Fibroblast of villous mesenchyme (primary cell): ENCODE measurements at regions not wholly inside any gene's neighbourhood (a gene's known extent, or its start where the extent isn't known, plus 50 kb on each side); places are given as distances from the start of the nearest gene placed in this dataset.
A peak's percentile ranks its signal among the peaks of the same experiment; 100 is the strongest.
"Not testable (repeated sequence)": the region's sequence is repeated elsewhere in the genome, so short reads cannot be mapped to it uniquely, and the experiment has no call there.

ENCODE experiments used
- DNase-seq: peaks from one replicate; pipeline ENCODE4 v3.0.0-alpha.2; 2010; ENCODE audit warnings: low read depth
- H3K4me3 ChIP-seq: 2 replicates; pipeline ENCODE4 v1.5.1; 2011; ENCODE audit warnings: low read depth, mild to moderate bottlenecking, low read length
- CTCF ChIP-seq: IDR thresholded peaks from 2 replicates; pipeline ENCODE4 v1.5.1; 2012; ENCODE audit warnings: low read depth, mild to moderate bottlenecking, low read length; ENCODE audit not compliant: insufficient read depth

GRCh38 chr10:2543974-2544373 lies 523.4 kb upstream of the PFKP start:
- H3K4me3 ChIP-seq = no peak overlapping the region
- TF ChIP-seq CTCF = no peak

GRCh38 chr10:2543142-2543886 lies 524.0 kb upstream of the PFKP start:
- no peak for TF ChIP-seq CTCF
- H3K4me3 ChIP-seq = no peak overlapping the region
- DNase-seq = no peak

More at GRCh38 chr10:2543974-2544373, 523.4 kb upstream of the PFKP start:
- DNase-seq = no peak

- no peak for TF ChIP-seq CTCF
- H3K4me3 ChIP-seq = no peak overlapping the region
- no peak for DNase-seq
Observed at GRCh38 chr10:2541176-2541575, 526.2 kb upstream of the PFKP start.

- DNase-seq = no peak
- no peak for TF ChIP-seq CTCF
- no peak overlapping the region for H3K4me3 ChIP-seq
Observed at GRCh38 chr10:2529945-2530344, 537.4 kb upstream of the PFKP start.

- no peak for TF ChIP-seq CTCF
- H3K4me3 ChIP-seq = no peak overlapping the region
- no peak for DNase-seq
Observed at GRCh38 chr10:2525781-2526180, 541.6 kb upstream of the PFKP start.

GRCh38 chr10:2519139-2519538 lies 548.2 kb upstream of the PFKP start:
- no peak for DNase-seq
- no peak overlapping the region for H3K4me3 ChIP-seq
- TF ChIP-seq CTCF = no peak

GRCh38 chr10:2509081-2509531 lies 558.2 kb upstream of the PFKP start:
- TF ChIP-seq CTCF = no peak
- peak; percentile 26 for DNase-seq
- H3K4me3 ChIP-seq = no peak overlapping the region

GRCh38 chr10:2501366-2501940 lies 565.9 kb upstream of the PFKP start:
- H3K4me3 ChIP-seq = not testable (repeated sequence)
- peak; percentile 4 for DNase-seq
